Adrenal gland (tissue), 5 donors: ENCODE measurements at regions not wholly inside any gene's neighbourhood (a gene's known extent, or its start where the extent isn't known, plus 50 kb on each side); places are given as distances from the start of the nearest gene placed in this dataset.

ENCODE experiments used
- CTCF ChIP-seq, 6 experiments: fragments of 450-650 bp in 4 of 6; fragments of 200-600 bp in 2 of 6; sonication (generic) in 1 of 6; IDR thresholded peaks; 1 replicate in 5 of 6; 2 replicates in 1 of 6; pipeline versions ENCODE4 v1.5.1 to v1.8.0; 2016 to 2021; ENCODE audit warnings: antibody characterized with exemption in 6 of 6, mild to moderate bottlenecking in 2 of 6, moderate library complexity in 1 of 6
- POLR2A ChIP-seq, 2 donors: fragments of 450-650 bp; IDR thresholded peaks; one replicate each; pipeline ENCODE4 v1.6.1; 2017; ENCODE audit warnings: antibody characterized with exemption in 2 of 2, mild to moderate bottlenecking in 2 of 2, moderate library complexity in 1 of 2
- donor health status: DM: no; HTN: no; CAD: no.

- no peak for TF ChIP-seq CTCF (IDR thresholded peaks at IDR 0.05)
- TF ChIP-seq POLR2A (IDR thresholded peaks at IDR 0.05): no peak
These were observed 775.8 kb downstream of the CDH11 start for GRCh38 chr16:64346080-64346479.
